SK-N-SH (cell line): ENCODE measurements at regions not wholly inside any gene's neighbourhood (a gene's known extent, or its start where the extent isn't known, plus 50 kb on each side); places are given as distances from the start of the nearest gene placed in this dataset.

Experiments used
- CTCF ChIA-PET: fragments of 300-600, 350-600 bp; formaldehyde crosslinking; extraction: SDS; loops from one replicate; lab custom pipeline; 2021; lab: Yijun Ruan, JAX
- POLR2A ChIA-PET: fragments of 350-600 bp; sonication (Branson Sonifier 250); formaldehyde crosslinking; extraction: SDS; loops from one replicate; lab custom pipeline; 2020; ENCODE audit warnings: antibody characterized with exemption, inconsistent platforms; lab: Yijun Ruan, JAX
- DNase-seq: peaks from one replicate; pipeline ENCODE4 v3.0.0; 2012
- H2AFZ ChIP-seq: fragments of 200-600 bp; sonication (generic); 2 replicates; pipeline ENCODE4 v1.8.1; 2016; ENCODE audit warnings: antibody characterized with exemption, mild to moderate bottlenecking, low read depth
- H3F3A ChIP-seq: fragments of 200-600 bp; sonication (generic); replicated peaks from 2 replicates; pipeline ENCODE3; 2016; ENCODE audit warnings: antibody characterized with exemption, mild to moderate bottlenecking; ENCODE audit not compliant: insufficient read depth
- H3K27ac ChIP-seq, 2 experiments: fragments of 200-500 bp in 1 of 2; fragments of 200-600 bp in 1 of 2; sonication (Bioruptor generic) in 1 of 2; sonication (generic), shearing (Covaris generic) in 1 of 2; 2 replicates each; pipeline versions ENCODE4 v1.5.1 to v1.6.1; 2014 to 2016; ENCODE audit warnings: low read depth in 2 of 2, inconsistent platforms in 1 of 2, low read length in 1 of 2, mild to moderate bottlenecking in 1 of 2, mixed read lengths in 1 of 2
- H3K27me3 ChIP-seq: fragments of 200-600 bp; sonication (generic), shearing (Covaris generic); 2 replicates; pipeline ENCODE4 v1.6.1; 2016; ENCODE audit warnings: mixed run types; ENCODE audit not compliant: insufficient read depth
- H3K36me3 ChIP-seq, 2 experiments: fragments of 200-500 bp in 1 of 2; fragments of 200-600 bp in 1 of 2; sonication (Bioruptor generic) in 1 of 2; sonication (generic) in 1 of 2; replicated peaks in 1 of 2; 2 replicates each; pipeline versions ENCODE3 to v1.5.1; 2014 to 2016; ENCODE audit warnings: low read length in 1 of 2, mild to moderate bottlenecking in 1 of 2; ENCODE audit not compliant: insufficient read depth in 2 of 2, control insufficient read depth in 1 of 2
- H3K4me1 ChIP-seq, 2 experiments: fragments of 200-500 bp in 1 of 2; fragments of 200-600 bp in 1 of 2; sonication (Bioruptor generic) in 1 of 2; sonication (generic), shearing (Covaris generic) in 1 of 2; 2 replicates each; pipeline versions ENCODE4 v1.5.1 to v1.6.1; 2014 to 2016; ENCODE audit warnings: low read depth in 1 of 2, low read length in 1 of 2, mixed run types in 1 of 2; ENCODE audit not compliant: insufficient read depth in 2 of 2, control insufficient read depth in 1 of 2
- H3K4me2 ChIP-seq: fragments of 200-600 bp; sonication (generic), shearing (Covaris generic); 2 replicates; pipeline ENCODE4 v1.6.1; 2017; ENCODE audit warnings: mixed run types
- H3K4me3 ChIP-seq, 2 experiments: fragments of 200-500 bp in 1 of 2; fragments of 200-600 bp in 1 of 2; sonication (Bioruptor generic) in 1 of 2; sonication (generic), shearing (Covaris generic) in 1 of 2; 2 replicates each; pipeline versions ENCODE4 v1.5.1 to v1.8.1; 2014 to 2016; ENCODE audit warnings: low read depth in 2 of 2, inconsistent platforms in 1 of 2, low read length in 1 of 2, mild to moderate bottlenecking in 1 of 2, mixed read lengths in 1 of 2, moderate library complexity in 1 of 2
- H3K79me2 ChIP-seq: fragments of 200-600 bp; sonication (generic); 2 replicates; pipeline ENCODE4 v1.8.1; 2017; ENCODE audit warnings: mild to moderate bottlenecking; ENCODE audit not compliant: insufficient read depth
- H3K9ac ChIP-seq: fragments of 200-600 bp; sonication (generic); 2 replicates; pipeline ENCODE4 v1.6.1; 2017; ENCODE audit warnings: mixed run types
- H3K9me2 ChIP-seq: fragments of 200-600 bp; sonication (generic); 2 replicates; pipeline ENCODE4 v1.6.1; 2017; ENCODE audit warnings: mixed run types
- H3K9me3 ChIP-seq: fragments of 200-600 bp; sonication (generic); 2 replicates; pipeline ENCODE4 v1.6.1; 2017; ENCODE audit warnings: mixed run types, mild to moderate bottlenecking, moderate library complexity
- H4K20me1 ChIP-seq: fragments of 200-600 bp; sonication (generic); 2 replicates; pipeline ENCODE4 v1.6.1; 2017; ENCODE audit warnings: mild to moderate bottlenecking, mixed run types; ENCODE audit not compliant: insufficient read depth
- EP300 ChIP-seq, 2 experiments: IDR thresholded peaks; 2 replicates each; pipeline versions ENCODE4 v1.4.0 to v1.6.1; 2012; ENCODE audit warnings: borderline replicate concordance in 1 of 2, low read depth in 1 of 2, low read length in 1 of 2
- FOXJ3 ChIP-seq: sonication (generic); formaldehyde crosslinking; IDR thresholded peaks from 2 replicates; pipeline ENCODE4 v1.5.1; 2020; ENCODE audit warnings: mild to moderate bottlenecking, missing genetic modification reagents
- GABPA ChIP-seq: IDR thresholded peaks from 2 replicates; pipeline ENCODE4 v1.4.0; 2012; ENCODE audit warnings: low read depth, mild to moderate bottlenecking
- MXI1 ChIP-seq: IDR thresholded peaks from 2 replicates; pipeline ENCODE4 v1.6.1; 2012; ENCODE audit warnings: mild to moderate bottlenecking, low read depth, low read length, improper control_type of control experiment
- NFIC ChIP-seq: IDR thresholded peaks from 2 replicates; pipeline ENCODE4 v1.4.0; 2012; ENCODE audit warnings: borderline replicate concordance
- RCOR1 ChIP-seq: fragments of 150-350 bp; IDR thresholded peaks from 2 replicates; pipeline ENCODE4 v1.6.1; 2017; ENCODE audit warnings: antibody characterized with exemption, low read length
- RFX5 ChIP-seq: IDR thresholded peaks from 2 replicates; pipeline ENCODE4 v1.6.1; 2012; ENCODE audit warnings: mild to moderate bottlenecking, improper control_type of control experiment, low read length
- RXRA ChIP-seq: IDR thresholded peaks from 2 replicates; pipeline ENCODE4 v1.4.0; 2012; ENCODE audit warnings: low read depth, mild to moderate bottlenecking, borderline replicate concordance
- SMC3 ChIP-seq: IDR thresholded peaks from 2 replicates; pipeline ENCODE4 v1.6.1; 2012; ENCODE audit warnings: low read depth, low read length, improper control_type of control experiment
- TCF12 ChIP-seq: IDR thresholded peaks from 2 replicates; pipeline ENCODE4 v1.4.0; 2012
- TEAD4 ChIP-seq: IDR thresholded peaks from 2 replicates; pipeline ENCODE4 v1.4.0; 2012; ENCODE audit warnings: mild to moderate bottlenecking, borderline replicate concordance; ENCODE audit not compliant: insufficient read depth
- WGBS: methylation state at CpG from one replicate; pipeline ENCODE4 v1.1.6; 2017; ENCODE audit warnings: low lambda C conversion rate; 5-methylcytosine and 5-hydroxymethylcytosine counted together
- TF ChIP-seq, protein P1 (sequence below): IDR thresholded peaks from 2 replicates; pipeline ENCODE4 v1.4.0; 2012; ENCODE audit warnings: low read depth, borderline replicate concordance
- TF ChIP-seq, protein P2 (sequence below): IDR thresholded peaks from 2 replicates; pipeline ENCODE4 v1.4.0; 2012; ENCODE audit warnings: low read depth, borderline replicate concordance
- TF ChIP-seq, protein P3 (sequence below): IDR thresholded peaks from 2 replicates; pipeline ENCODE4 v1.4.0; 2012; ENCODE audit warnings: low read depth
- TF ChIP-seq, protein P4 (sequence below): IDR thresholded peaks from 2 replicates; pipeline ENCODE4 v1.6.1; 2012; ENCODE audit warnings: mild to moderate bottlenecking, low read depth, low read length, moderate library complexity

DNA sequence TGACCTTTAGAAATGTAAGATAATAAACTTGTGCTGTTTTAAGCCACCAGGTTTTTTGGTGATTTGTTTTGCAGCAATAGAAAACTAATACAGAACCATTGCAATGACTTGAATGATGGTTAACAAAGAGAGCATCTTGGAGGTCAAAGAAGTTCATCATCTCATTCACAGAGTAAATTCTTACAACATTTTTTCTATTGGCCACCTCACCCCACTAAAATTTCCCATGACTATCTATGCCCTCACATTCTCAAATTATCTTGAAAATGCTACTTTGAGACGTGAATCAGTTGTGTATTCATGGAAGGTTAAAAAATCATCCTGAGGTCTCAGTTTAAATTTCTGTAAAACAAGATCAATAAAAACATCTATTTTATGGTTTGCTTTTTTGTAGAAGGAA, 754.2 kb downstream of the SORCS1 start:
- H3F3A ChIP-seq = no peaks in the 10 kb centered on the region
- H3K9me3 ChIP-seq = no peaks in the 10 kb centered on the region
- CTCF ChIA-PET = no interaction called here
- H3K4me2 ChIP-seq = no peak overlapping the region
- H3K4me1 ChIP-seq = no peaks in the 10 kb centered on the region
- no peak overlapping the region for H3K4me3 ChIP-seq
- 14% methylated on average over 1 of the region's 1 CpG for WGBS
- no peak for DNase-seq
- H3K27me3 ChIP-seq = no peaks in the 10 kb centered on the region
- H3K27ac ChIP-seq = no peak overlapping the region
- no peaks in the 10 kb centered on the region for H3K79me2 ChIP-seq
- TF ChIP-seq, protein P1, sequence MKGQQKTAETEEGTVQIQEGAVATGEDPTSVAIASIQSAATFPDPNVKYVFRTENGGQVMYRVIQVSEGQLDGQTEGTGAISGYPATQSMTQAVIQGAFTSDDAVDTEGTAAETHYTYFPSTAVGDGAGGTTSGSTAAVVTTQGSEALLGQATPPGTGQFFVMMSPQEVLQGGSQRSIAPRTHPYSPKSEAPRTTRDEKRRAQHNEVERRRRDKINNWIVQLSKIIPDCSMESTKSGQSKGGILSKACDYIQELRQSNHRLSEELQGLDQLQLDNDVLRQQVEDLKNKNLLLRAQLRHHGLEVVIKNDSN = no peak
- no peak for TF ChIP-seq EP300 (IDR thresholded peaks at IDR 0.05; ENCODE audit: borderline replicate concordance in 1 of 2, low read depth in 1 of 2, low read length in 1 of 2)
- TF ChIP-seq MXI1 = no peak
- TF ChIP-seq, protein P2, sequence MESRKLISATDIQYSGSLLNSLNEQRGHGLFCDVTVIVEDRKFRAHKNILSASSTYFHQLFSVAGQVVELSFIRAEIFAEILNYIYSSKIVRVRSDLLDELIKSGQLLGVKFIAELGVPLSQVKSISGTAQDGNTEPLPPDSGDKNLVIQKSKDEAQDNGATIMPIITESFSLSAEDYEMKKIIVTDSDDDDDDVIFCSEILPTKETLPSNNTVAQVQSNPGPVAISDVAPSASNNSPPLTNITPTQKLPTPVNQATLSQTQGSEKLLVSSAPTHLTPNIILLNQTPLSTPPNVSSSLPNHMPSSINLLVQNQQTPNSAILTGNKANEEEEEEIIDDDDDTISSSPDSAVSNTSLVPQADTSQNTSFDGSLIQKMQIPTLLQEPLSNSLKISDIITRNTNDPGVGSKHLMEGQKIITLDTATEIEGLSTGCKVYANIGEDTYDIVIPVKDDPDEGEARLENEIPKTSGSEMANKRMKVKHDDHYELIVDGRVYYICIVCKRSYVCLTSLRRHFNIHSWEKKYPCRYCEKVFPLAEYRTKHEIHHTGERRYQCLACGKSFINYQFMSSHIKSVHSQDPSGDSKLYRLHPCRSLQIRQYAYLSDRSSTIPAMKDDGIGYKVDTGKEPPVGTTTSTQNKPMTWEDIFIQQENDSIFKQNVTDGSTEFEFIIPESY = no peak
- TF ChIP-seq, protein P3, sequence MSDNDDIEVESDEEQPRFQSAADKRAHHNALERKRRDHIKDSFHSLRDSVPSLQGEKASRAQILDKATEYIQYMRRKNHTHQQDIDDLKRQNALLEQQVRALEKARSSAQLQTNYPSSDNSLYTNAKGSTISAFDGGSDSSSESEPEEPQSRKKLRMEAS = no peak
- no peak for TF ChIP-seq RCOR1
- TF ChIP-seq TEAD4 = no peak
- TF ChIP-seq SMC3 = no peak
- no peak for TF ChIP-seq NFIC
- no peak for TF ChIP-seq FOXJ3 (CRISPR knock-in tag)
- no peak for TF ChIP-seq TCF12
- TF ChIP-seq, protein P4, sequence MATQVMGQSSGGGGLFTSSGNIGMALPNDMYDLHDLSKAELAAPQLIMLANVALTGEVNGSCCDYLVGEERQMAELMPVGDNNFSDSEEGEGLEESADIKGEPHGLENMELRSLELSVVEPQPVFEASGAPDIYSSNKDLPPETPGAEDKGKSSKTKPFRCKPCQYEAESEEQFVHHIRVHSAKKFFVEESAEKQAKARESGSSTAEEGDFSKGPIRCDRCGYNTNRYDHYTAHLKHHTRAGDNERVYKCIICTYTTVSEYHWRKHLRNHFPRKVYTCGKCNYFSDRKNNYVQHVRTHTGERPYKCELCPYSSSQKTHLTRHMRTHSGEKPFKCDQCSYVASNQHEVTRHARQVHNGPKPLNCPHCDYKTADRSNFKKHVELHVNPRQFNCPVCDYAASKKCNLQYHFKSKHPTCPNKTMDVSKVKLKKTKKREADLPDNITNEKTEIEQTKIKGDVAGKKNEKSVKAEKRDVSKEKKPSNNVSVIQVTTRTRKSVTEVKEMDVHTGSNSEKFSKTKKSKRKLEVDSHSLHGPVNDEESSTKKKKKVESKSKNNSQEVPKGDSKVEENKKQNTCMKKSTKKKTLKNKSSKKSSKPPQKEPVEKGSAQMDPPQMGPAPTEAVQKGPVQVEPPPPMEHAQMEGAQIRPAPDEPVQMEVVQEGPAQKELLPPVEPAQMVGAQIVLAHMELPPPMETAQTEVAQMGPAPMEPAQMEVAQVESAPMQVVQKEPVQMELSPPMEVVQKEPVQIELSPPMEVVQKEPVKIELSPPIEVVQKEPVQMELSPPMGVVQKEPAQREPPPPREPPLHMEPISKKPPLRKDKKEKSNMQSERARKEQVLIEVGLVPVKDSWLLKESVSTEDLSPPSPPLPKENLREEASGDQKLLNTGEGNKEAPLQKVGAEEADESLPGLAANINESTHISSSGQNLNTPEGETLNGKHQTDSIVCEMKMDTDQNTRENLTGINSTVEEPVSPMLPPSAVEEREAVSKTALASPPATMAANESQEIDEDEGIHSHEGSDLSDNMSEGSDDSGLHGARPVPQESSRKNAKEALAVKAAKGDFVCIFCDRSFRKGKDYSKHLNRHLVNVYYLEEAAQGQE = no peak
- TF ChIP-seq RFX5 = no peak
- no peak for TF ChIP-seq GABPA
- no peak for TF ChIP-seq RXRA
- no peaks in the 10 kb centered on the region for H3K36me3 ChIP-seq
- POLR2A ChIA-PET = no interaction called here
- H3K9ac ChIP-seq = no peak overlapping the region
- H4K20me1 ChIP-seq = no peaks in the 10 kb centered on the region
- H3K9me2 ChIP-seq = no peaks in the 10 kb centered on the region
- H2AFZ ChIP-seq = no peak overlapping the region
